Spleen (tissue), 11 donors: ENCODE measurements at regions not wholly inside any gene's neighbourhood (a gene's known extent, or its start where the extent isn't known, plus 50 kb on each side); places are given as distances from the start of the nearest gene placed in this dataset.

ENCODE experiments used
- DNase-seq: peaks from one replicate; pipeline ENCODE4 v3.0.0-alpha.2; 2020
- H3K27ac ChIP-seq, 8 donors: fragments of 200-600 bp; sonication (generic) in 7 of 8; 1 replicate in 4 of 8; 2 replicates in 4 of 8; pipeline versions ENCODE4 v1.5.0 to v1.8.0; 2016 to 2021; ENCODE audit warnings: inconsistent platforms in 4 of 8, mild to moderate bottlenecking in 4 of 8, moderate library complexity in 1 of 8
- H3K27me3 ChIP-seq, 7 donors: fragments of 200-600 bp; sonication (generic) in 6 of 7; replicated peaks in 1 of 7; 1 replicate in 4 of 7; 2 replicates in 3 of 7; pipeline versions ENCODE4 v1.5.0 to v1.8.0; 2016 to 2021; ENCODE audit warnings: inconsistent platforms in 3 of 7, mild to moderate bottlenecking in 1 of 7
- H3K36me3 ChIP-seq, 6 donors: fragments of 200-600 bp; sonication (generic) in 5 of 6; 1 replicate in 4 of 6; 2 replicates in 2 of 6; pipeline versions ENCODE4 v1.5.0 to v1.8.0; 2016 to 2021; ENCODE audit warnings: inconsistent platforms in 2 of 6
- H3K4me1 ChIP-seq, 6 donors: fragments of 200-600 bp; sonication (generic) in 5 of 6; 1 replicate in 3 of 6; 2 replicates in 3 of 6; pipeline versions ENCODE4 v1.5.0 to v1.8.0; 2016 to 2021; ENCODE audit warnings: inconsistent platforms in 3 of 6
- H3K4me3 ChIP-seq, 8 donors: fragments of 200-600 bp; sonication (generic) in 7 of 8; 1 replicate in 4 of 8; 2 replicates in 4 of 8; pipeline versions ENCODE4 v1.5.0 to v1.8.0; 2016 to 2021; ENCODE audit warnings: inconsistent platforms in 4 of 8, mild to moderate bottlenecking in 4 of 8, moderate library complexity in 2 of 8
- H3K9me3 ChIP-seq, 8 donors: fragments of 200-600 bp; sonication (generic) in 7 of 8; 1 replicate in 4 of 8; 2 replicates in 4 of 8; pipeline versions ENCODE4 v1.5.0 to v1.8.0; 2016 to 2021; ENCODE audit warnings: inconsistent platforms in 4 of 8
- POLR2A ChIP-seq, 3 donors: fragments of 450-650 bp; IDR thresholded peaks; one replicate each; pipeline ENCODE4 v1.5.1; 2017; ENCODE audit warnings: antibody characterized with exemption in 3 of 3, mild to moderate bottlenecking in 1 of 3
- POLR2AphosphoS5 ChIP-seq, 3 donors: sonication (generic); formaldehyde crosslinking; IDR thresholded peaks; one replicate each; pipeline ENCODE4 v1.5.1; 2017; ENCODE audit warnings: antibody characterized with exemption in 3 of 3
- WGBS, 5 donors: extraction: QIAGEN DNeasy Blood & Tissue Kit in 3 of 5; methylation state at CpG; one replicate each; pipeline versions ENCODE4 v1.1.5 to v1.1.7; 2013 to 2018; 5-methylcytosine and 5-hydroxymethylcytosine counted together
- intact Hi-C: fragments of 100-400 bp; cut with DNase I; formaldehyde crosslinking; loops from one replicate; pipeline ENCODE4 v1.15.0; 2023; ENCODE audit warnings: low total_unique reads
- TF ChIP-seq, protein P1 (sequence below), 11 experiments: fragments of 200-600 bp in 7 of 11; fragments of 450-650 bp in 4 of 11; sonication (generic) in 4 of 11; IDR thresholded peaks in 8 of 11; conservative IDR thresholded peaks in 3 of 11; 1 replicate in 7 of 11; 2 replicates in 4 of 11; pipeline versions ENCODE4 v1.4.0 to v1.8.0; 2016 to 2021; ENCODE audit warnings: antibody characterized with exemption in 11 of 11, inconsistent platforms in 4 of 11, mild to moderate bottlenecking in 1 of 11
- donor health status: healthy with polysubstance abuse.
- donor health status: DM: no; HTN: no; CAD: no; lungs with moderate emphysema.
- donor health status: DM: no; HTN: no; CAD: no.
- donor health status: Bipolar disorder and iron deficiency.
- donor health status: healthy.
- donor health status: DM: no; HTN: no; CAD: no.
- donor health status: DM: yes; HTN: yes; CAD: no.

DNA sequence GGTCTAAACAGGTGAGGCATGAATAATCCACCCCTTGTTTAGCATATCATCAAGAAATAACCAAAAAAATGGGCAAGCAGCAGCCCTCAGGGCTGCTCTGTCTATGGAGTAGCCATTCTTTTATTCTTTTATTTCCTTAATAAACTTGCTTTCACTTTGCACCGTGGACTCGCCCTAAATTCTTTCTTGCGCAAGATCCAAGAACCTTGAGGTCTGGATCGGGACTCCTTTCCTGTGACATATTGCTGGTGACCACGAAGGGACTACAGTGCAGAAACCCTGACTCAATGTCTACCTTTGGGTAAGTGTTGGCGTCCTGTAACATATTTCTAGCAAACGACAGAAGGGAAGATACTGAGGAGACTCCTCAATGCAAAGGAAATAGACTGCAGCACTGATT lies 1099.2 kb downstream of the FAM181B start:
- Histone ChIP-seq H3K27ac (no peak overlapping the region), H3K36me3 (no peaks in the 10 kb centered on the region), H3K27me3 (no peaks in the 10 kb centered on the region), H3K4me1 (no peaks in the 10 kb centered on the region), H3K4me3 (no peak overlapping the region), H3K9me3 (no peaks in the 10 kb centered on the region)
- DNase-seq = no peak
- intact Hi-C loops = no loop called here
- 73 to 91% (median 81%) methylated on average over 7 of the region's 7 CpGs for WGBS, 5 donors
- TF ChIP-seq, protein P1, sequence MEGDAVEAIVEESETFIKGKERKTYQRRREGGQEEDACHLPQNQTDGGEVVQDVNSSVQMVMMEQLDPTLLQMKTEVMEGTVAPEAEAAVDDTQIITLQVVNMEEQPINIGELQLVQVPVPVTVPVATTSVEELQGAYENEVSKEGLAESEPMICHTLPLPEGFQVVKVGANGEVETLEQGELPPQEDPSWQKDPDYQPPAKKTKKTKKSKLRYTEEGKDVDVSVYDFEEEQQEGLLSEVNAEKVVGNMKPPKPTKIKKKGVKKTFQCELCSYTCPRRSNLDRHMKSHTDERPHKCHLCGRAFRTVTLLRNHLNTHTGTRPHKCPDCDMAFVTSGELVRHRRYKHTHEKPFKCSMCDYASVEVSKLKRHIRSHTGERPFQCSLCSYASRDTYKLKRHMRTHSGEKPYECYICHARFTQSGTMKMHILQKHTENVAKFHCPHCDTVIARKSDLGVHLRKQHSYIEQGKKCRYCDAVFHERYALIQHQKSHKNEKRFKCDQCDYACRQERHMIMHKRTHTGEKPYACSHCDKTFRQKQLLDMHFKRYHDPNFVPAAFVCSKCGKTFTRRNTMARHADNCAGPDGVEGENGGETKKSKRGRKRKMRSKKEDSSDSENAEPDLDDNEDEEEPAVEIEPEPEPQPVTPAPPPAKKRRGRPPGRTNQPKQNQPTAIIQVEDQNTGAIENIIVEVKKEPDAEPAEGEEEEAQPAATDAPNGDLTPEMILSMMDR (IDR thresholded peaks at IDR 0.05 in 8 of 11, conservative IDR thresholded peaks at IDR 0.05 in 3 of 11) = no peak
- TF ChIP-seq POLR2A (IDR thresholded peaks at IDR 0.05) (no peak), POLR2AphosphoS5 (IDR thresholded peaks at IDR 0.05) (no peak)

DNA sequence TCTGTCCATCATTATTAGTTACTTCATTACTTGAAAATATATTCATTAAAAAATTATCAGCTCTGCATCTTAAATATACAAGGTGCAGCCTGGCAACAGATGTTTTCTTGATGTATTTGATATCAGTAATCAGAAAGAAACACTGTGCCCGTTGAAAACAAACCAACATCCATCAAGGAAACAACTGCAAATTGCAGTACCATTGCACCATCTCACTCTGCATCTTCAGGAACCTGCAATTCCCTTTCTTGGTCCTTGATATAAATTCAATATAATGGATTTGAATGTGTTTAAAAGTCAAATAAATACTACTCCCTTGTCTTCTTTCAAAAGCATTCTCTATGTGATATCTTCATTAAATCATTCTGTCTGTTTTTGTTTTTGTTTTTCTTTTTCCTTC lies 1131.2 kb downstream of the FAM181B start:
- WGBS, 5 donors = 36 to 64% (median 52%) methylated on average over 1 of the region's 1 CpG
- no peak overlapping the region for H3K4me3 ChIP-seq
- intact Hi-C loops = no loop called here

DNA sequence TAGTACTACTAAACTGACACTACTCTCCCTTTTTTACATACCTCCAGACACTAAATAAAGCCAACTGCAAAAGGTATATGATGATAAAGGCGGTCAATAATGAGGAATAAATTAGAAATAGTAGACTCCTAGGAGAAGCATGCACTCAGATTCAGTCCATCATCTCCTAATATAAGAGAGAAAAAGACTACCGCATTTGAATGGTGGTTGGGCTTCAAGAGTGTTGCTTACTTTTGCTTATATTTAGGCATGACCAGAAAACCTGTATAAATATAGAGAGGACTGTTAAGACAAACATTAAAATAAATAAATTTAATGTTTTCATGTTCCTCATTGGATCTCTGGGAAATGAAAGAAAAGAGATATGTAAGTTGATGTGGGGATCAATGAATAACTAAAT lies 1137.0 kb downstream of the FAM181B start:
- intact Hi-C loops = no loop called here
- H3K4me3 ChIP-seq = no peak overlapping the region
- no peak for DNase-seq
- H3K27ac ChIP-seq = no peak overlapping the region
- WGBS, 5 donors = 70 to 78% (median 70%) methylated on average over 2 of the region's 2 CpGs
- H3K36me3 ChIP-seq = no peaks in the 10 kb centered on the region
- TF ChIP-seq, protein P1 (IDR thresholded peaks at IDR 0.05 in 8 of 11, conservative IDR thresholded peaks at IDR 0.05 in 3 of 11) = no peak
- TF ChIP-seq POLR2A (IDR thresholded peaks at IDR 0.05) (no peak), POLR2AphosphoS5 (IDR thresholded peaks at IDR 0.05) (no peak)
- no peaks in the 10 kb centered on the region for H3K27me3 ChIP-seq
- H3K9me3 ChIP-seq = no peaks in the 10 kb centered on the region
- H3K4me1 ChIP-seq = no peaks in the 10 kb centered on the region

More for the DNA sequence above, 1131.2 kb downstream of the FAM181B start:
- H3K36me3 ChIP-seq = no peaks in the 10 kb centered on the region
- DNase-seq = no peak
- no peaks in the 10 kb centered on the region for H3K27me3 ChIP-seq
- H3K27ac ChIP-seq = no peak overlapping the region
- TF ChIP-seq POLR2A (IDR thresholded peaks at IDR 0.05) (no peak), POLR2AphosphoS5 (IDR thresholded peaks at IDR 0.05) (no peak)
- TF ChIP-seq, protein P1 (IDR thresholded peaks at IDR 0.05 in 8 of 11, conservative IDR thresholded peaks at IDR 0.05 in 3 of 11) = no peak
- H3K4me1 ChIP-seq = no peaks in the 10 kb centered on the region
- H3K9me3 ChIP-seq = no peaks in the 10 kb centered on the region

DNA sequence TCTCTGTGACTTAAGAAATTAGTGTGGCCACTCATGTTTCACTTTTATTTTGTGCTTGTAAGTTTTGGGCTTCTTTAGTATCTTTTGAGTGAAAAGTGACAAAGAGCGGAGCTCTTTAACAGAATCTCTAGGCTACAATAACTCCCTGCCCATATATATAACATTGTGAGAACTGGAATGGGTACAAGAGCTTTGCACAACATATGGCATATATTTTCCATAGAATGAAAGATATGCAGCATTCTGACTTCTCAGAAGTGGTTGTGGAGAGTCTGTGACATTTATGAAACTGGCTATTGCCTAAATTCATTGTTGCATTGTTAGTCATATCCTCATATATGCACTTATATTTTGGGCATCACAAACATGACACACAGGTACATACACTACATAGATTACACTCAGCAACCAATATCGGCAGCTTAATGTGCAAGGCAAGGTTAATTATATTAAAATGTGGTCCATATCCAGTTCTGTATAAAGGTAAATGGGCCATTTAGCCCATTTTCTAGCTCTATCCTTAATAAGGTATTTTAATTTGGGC lies 1148.2 kb downstream of the FAM181B start:
- Histone ChIP-seq H3K4me1 (no peaks in the 10 kb centered on the region), H3K36me3 (no peaks in the 10 kb centered on the region), H3K27me3 (no peaks in the 10 kb centered on the region), H3K9me3 (no peaks in the 10 kb centered on the region), H3K4me3 (no peak overlapping the region), H3K27ac (no peak overlapping the region)
- no peak for TF ChIP-seq POLR2AphosphoS5 (IDR thresholded peaks at IDR 0.05)
- no peak for TF ChIP-seq POLR2A (IDR thresholded peaks at IDR 0.05)
- TF ChIP-seq, protein P1 (IDR thresholded peaks at IDR 0.05 in 8 of 11, conservative IDR thresholded peaks at IDR 0.05 in 3 of 11) = no peak
- intact Hi-C loops = no loop called here
- no peak for DNase-seq
- WGBS, 5 donors = 48 to 100% (median 85%) methylated on average over 2 of the region's 2 CpGs
